GM12875 (cell line): ENCODE measurements at regions not wholly inside any gene's neighbourhood (a gene's known extent, or its start where the extent isn't known, plus 50 kb on each side); places are given as distances from the start of the nearest gene placed in this dataset.

ENCODE experiments used
- H3K4me3 ChIP-seq: one replicate; pipeline ENCODE4 v1.5.1; 2011; ENCODE audit warnings: low read depth, low read length, control low read depth
- CTCF ChIP-seq: IDR thresholded peaks from 2 replicates; pipeline ENCODE4 v1.5.1; 2011; ENCODE audit warnings: low read depth, mild to moderate bottlenecking, control low read depth, inconsistent platforms, low read length, moderate library complexity, borderline replicate concordance; ENCODE audit not compliant: insufficient read depth

DNA sequence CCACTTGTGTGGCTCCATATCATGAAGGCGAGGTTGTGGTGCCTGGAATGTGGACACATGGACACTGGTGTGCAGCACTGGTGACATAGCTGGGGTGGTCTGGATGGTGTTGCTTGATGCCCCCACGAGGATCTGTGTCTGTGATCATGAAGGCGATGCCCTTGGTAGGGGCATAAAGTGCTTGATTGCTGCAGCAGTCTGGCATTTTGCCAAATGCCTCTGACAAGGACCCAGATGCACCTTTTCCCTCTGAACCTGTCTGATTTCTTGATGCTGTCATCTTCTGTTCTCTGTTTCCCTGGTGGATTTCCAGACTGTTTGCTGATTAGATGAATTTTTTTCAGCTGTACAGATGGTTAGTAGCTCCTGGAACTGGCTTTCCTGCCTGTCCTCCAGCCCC, 752.0 kb upstream of the HS6ST1 start:
- H3K4me3 ChIP-seq = no peak overlapping the region
- no peak for TF ChIP-seq CTCF

DNA sequence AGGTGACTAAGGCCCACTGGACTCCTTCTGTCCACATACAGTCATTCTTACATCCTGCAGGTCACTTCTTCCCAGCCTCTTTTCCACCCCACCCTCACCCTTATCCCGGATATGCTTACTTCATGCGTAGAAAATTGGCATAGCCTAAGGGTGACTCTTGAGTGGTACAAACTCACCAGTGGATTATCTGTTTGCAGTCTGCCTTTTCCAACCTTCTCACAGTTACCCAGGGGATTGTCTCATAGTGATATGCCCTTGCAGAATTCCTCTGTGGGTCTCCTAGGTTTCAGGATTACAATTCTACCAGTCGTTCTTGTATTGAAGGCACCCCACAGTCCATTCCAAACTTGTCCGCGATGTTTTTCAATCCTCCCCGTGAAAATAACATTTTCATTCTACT, 752.9 kb upstream of the HS6ST1 start:
- TF ChIP-seq CTCF = no peak
- no peak overlapping the region for H3K4me3 ChIP-seq

DNA sequence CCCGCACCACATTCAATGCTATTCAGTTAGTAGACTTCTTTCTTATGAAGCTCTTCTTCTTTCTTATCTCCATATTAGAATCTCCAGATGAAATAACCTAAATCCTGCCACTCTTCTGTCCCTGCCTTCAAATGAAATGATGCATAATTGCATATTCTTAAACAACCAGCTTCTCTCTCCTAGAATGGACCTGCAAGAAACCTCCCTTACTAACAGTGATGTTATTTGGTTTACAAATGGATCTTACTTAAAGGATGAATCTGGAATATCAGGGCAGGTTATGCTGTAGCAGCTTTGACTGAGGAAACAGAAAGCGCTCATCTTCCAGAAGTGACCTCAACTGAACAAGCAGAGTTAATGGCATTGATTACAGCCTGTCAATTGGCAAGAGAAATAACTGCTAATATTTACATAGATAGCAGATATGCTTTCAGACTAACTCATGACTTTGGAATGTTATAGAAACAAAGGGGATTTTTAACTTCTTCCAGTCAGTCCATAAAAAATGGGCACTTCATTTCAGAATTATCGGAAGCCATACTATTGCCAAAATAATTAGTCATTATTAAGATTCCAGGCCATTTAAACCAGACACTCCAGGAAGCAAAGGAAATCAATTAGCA, 755.7 kb upstream of the HS6ST1 start:
- no peak for TF ChIP-seq CTCF
- H3K4me3 ChIP-seq = no peak overlapping the region

GRCh38 chr2:129078548-129078947, 759.9 kb upstream of the HS6ST1 start:
- no peak for TF ChIP-seq CTCF

GRCh38 chr2:129080715-129081476, 762.2 kb upstream of the HS6ST1 start:
- no peak for TF ChIP-seq CTCF
- H3K4me3 ChIP-seq = no peak overlapping the region

More at GRCh38 chr2:129078548-129078947, 759.9 kb upstream of the HS6ST1 start:
- H3K4me3 ChIP-seq = no peak overlapping the region

DNA sequence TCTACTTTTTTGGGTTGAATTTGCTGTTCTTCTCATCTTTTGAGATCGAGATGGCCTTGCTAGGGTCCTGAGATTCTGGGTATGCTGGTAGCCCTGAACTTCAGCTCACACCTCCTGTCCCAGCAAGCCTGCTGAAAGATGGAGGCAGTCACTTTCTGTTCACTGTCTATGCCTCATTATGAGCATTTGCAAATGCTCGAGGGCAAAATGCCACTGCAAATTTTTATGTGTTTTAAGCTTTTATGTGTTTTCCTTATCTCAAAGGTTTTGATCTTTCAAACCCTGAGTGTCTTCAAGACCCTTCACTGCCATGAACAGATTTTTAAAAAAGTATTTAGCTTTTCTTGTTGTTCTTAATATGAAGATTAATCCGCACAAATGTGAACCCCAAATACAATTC, 766.7 kb upstream of the HS6ST1 start:
- H3K4me3 ChIP-seq = no peak overlapping the region
- no peak for TF ChIP-seq CTCF

- no peak for TF ChIP-seq CTCF
- H3K4me3 ChIP-seq = no peak overlapping the region
These were observed 768.6 kb upstream of the HS6ST1 start for GRCh38 chr2:129087133-129087813.
